ENCODE measurements at regions not wholly inside any gene's neighbourhood (a gene's known extent, or its start where the extent isn't known, plus 50 kb on each side); places are given as distances from the start of the nearest gene placed in this dataset.

GRCh38 chr12:115659422-115659821, 618.1 kb downstream of the MED13L start:
- DNase-seq = no peak
- Mint-ChIP-seq H3K27ac (ENCODE audit: unreplicated experiment) (no peak overlapping the region), H3K36me3 (ENCODE audit: insufficient read depth, unreplicated experiment) (no peaks in the 10 kb centered on the region), H3K4me1 (ENCODE audit: low read depth, unreplicated experiment) (no peaks in the 10 kb centered on the region), H3K27me3 (ENCODE audit: unreplicated experiment) (no peaks in the 10 kb centered on the region), H3K9me3 (ENCODE audit: low read depth, unreplicated experiment) (peaks cover 31% of the 10 kb centered on the region), H3K4me3 (ENCODE audit: low read depth, unreplicated experiment) (no peak overlapping the region)
- TF ChIP-seq, protein P1, sequence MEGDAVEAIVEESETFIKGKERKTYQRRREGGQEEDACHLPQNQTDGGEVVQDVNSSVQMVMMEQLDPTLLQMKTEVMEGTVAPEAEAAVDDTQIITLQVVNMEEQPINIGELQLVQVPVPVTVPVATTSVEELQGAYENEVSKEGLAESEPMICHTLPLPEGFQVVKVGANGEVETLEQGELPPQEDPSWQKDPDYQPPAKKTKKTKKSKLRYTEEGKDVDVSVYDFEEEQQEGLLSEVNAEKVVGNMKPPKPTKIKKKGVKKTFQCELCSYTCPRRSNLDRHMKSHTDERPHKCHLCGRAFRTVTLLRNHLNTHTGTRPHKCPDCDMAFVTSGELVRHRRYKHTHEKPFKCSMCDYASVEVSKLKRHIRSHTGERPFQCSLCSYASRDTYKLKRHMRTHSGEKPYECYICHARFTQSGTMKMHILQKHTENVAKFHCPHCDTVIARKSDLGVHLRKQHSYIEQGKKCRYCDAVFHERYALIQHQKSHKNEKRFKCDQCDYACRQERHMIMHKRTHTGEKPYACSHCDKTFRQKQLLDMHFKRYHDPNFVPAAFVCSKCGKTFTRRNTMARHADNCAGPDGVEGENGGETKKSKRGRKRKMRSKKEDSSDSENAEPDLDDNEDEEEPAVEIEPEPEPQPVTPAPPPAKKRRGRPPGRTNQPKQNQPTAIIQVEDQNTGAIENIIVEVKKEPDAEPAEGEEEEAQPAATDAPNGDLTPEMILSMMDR (IDR thresholded peaks at IDR 0.05; ENCODE audit: unreplicated experiment) = no peak
- CTCF ChIA-PET = no interaction called here
- intact Hi-C loops (cut with micrococcal nuclease; ENCODE audit: unreplicated experiment) = no loop called here
- BruUV-seq (replicated peaks) = no TSS peak

DNA sequence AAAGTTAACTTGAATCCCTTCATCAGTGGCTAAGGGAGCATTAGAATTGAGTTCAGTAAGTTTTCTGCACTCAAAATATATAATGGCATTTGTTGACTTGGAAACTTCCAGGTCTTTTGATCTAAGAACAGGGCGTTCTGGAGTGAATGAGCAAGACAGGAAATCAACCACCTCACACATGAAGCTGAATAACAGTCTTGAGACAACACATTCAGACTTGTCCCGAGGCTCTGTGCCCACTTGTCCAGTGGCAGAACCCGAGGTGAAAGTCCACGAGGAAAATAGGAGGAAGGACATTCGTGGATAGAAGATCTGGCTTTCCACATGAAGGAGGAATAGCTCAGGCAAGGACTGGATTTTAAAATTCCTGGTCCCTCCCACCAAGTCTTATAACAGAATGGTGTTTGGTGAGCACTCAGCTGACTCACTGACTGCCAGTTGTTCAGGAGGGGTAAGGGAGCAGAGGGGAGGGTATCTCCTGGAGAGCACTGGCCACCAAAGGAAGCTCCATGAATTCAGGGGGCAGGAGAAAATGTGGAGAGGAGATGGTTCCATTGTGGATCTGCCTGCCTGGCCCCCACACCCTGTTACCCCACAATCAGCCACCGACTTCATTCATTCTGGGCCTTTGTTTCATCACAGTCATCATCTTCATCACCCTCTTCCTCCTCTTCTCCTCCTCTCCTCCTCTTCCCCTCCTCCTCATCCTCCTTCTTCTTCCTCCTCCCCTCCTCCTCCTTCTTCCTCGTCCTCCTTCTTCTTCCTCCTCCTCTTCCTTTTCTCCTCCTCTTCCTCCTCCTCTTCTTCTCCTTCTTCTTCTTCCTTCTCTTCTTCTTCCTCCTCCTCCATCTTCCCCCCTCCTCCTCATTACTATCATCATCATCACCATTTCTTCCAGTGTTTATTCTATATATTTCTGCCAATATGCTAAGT, 620.1 kb downstream of the MED13L start:
- no TSS peak for BruUV-seq (replicated peaks)
- Mint-ChIP-seq H3K4me3 (ENCODE audit: low read depth, unreplicated experiment) (no peak overlapping the region), H3K9me3 (ENCODE audit: low read depth, unreplicated experiment) (peaks cover 29% of the 10 kb centered on the region), H3K36me3 (ENCODE audit: insufficient read depth, unreplicated experiment) (no peaks in the 10 kb centered on the region), H3K27ac (ENCODE audit: unreplicated experiment) (no peak overlapping the region), H3K4me1 (ENCODE audit: low read depth, unreplicated experiment) (no peaks in the 10 kb centered on the region), H3K27me3 (ENCODE audit: unreplicated experiment) (no peaks in the 10 kb centered on the region)
- no peak for DNase-seq
- TF ChIP-seq, protein P1 (IDR thresholded peaks at IDR 0.05; ENCODE audit: unreplicated experiment) = no peak
- CTCF ChIA-PET = no interaction called here
- intact Hi-C loops (cut with micrococcal nuclease; ENCODE audit: unreplicated experiment) = no loop called here

- CTCF ChIA-PET = no interaction called here
- Mint-ChIP-seq H3K27me3 (ENCODE audit: unreplicated experiment) (no peaks in the 10 kb centered on the region), H3K4me1 (ENCODE audit: low read depth, unreplicated experiment) (no peaks in the 10 kb centered on the region), H3K4me3 (ENCODE audit: low read depth, unreplicated experiment) (no peak overlapping the region), H3K9me3 (ENCODE audit: low read depth, unreplicated experiment) (peaks cover 8% of the 10 kb centered on the region), H3K36me3 (ENCODE audit: insufficient read depth, unreplicated experiment) (no peaks in the 10 kb centered on the region), H3K27ac (ENCODE audit: unreplicated experiment) (no peak overlapping the region)
- TF ChIP-seq, protein P1 (IDR thresholded peaks at IDR 0.05; ENCODE audit: unreplicated experiment) = no peak
- BruUV-seq (replicated peaks) = no TSS peak
- no peak for DNase-seq
- intact Hi-C loops (cut with micrococcal nuclease; ENCODE audit: unreplicated experiment) = no loop called here
Measured at GRCh38 chr12:115650026-115650425, 627.5 kb downstream of the MED13L start.

- TF ChIP-seq, protein P1 (IDR thresholded peaks at IDR 0.05; ENCODE audit: unreplicated experiment) = no peak
- Mint-ChIP-seq H3K27ac (ENCODE audit: unreplicated experiment) (no peak overlapping the region), H3K9me3 (ENCODE audit: low read depth, unreplicated experiment) (peaks cover 8% of the 10 kb centered on the region), H3K4me1 (ENCODE audit: low read depth, unreplicated experiment) (no peaks in the 10 kb centered on the region), H3K36me3 (ENCODE audit: insufficient read depth, unreplicated experiment) (no peaks in the 10 kb centered on the region), H3K4me3 (ENCODE audit: low read depth, unreplicated experiment) (no peak overlapping the region), H3K27me3 (ENCODE audit: unreplicated experiment) (no peaks in the 10 kb centered on the region)
- BruUV-seq (replicated peaks) = no TSS peak
- CTCF ChIA-PET = no interaction called here
- intact Hi-C loops (cut with micrococcal nuclease; ENCODE audit: unreplicated experiment) = no loop called here
- no peak for DNase-seq
Measured at GRCh38 chr12:115648463-115648862, 629.0 kb downstream of the MED13L start.

All from Calu3 (cell line).